ENCODE measurements at regions not wholly inside any gene's neighbourhood (a gene's known extent, or its start where the extent isn't known, plus 50 kb on each side); places are given as distances from the start of the nearest gene placed in this dataset.
"Not testable (repeated sequence)": the region's sequence is repeated elsewhere in the genome, so short reads cannot be mapped to it uniquely, and the experiment has no call there.

- not testable (repeated sequence) for TF ChIP-seq EP300, POLR2A, CTCF (IDR thresholded peaks at IDR 0.05)
Observed at GRCh38 chr15:28778397-28778796, 66.2 kb upstream of the GOLGA8M start.
